GM19455 (cell line): ENCODE measurements at regions not wholly inside any gene's neighbourhood (a gene's known extent, or its start where the extent isn't known, plus 50 kb on each side); places are given as distances from the start of the nearest gene placed in this dataset.
"Not testable (repeated sequence)": the region's sequence is repeated elsewhere in the genome, so short reads cannot be mapped to it uniquely, and the experiment has no call there.

Experiments used
- ATAC-seq: cut with Tn5 transposase; IDR thresholded peaks from one replicate; pipeline ENCODE4 v1.9.1; 2021; ENCODE audit not compliant: unreplicated experiment

DNA sequence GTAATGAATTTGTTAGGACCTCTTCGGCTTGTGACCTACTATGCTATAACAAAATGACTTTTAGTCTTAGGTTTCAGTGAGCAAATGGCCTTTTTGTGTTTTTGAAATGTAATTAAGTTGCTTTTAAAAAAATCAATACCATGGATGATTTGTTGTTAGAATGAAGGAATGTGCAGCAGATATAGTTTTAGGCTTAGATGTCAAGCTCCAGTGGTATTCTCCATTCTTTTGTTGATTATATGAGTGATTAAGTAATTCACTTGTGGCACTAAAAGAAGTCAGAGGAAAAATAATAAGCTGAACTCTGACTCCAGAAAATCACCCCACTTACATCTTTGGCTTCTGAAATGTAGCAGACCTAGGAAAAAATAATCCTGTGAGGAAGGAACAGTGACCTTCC lies 474.1 kb upstream of the MIS18BP1 start:
- ATAC-seq: no peak

DNA sequence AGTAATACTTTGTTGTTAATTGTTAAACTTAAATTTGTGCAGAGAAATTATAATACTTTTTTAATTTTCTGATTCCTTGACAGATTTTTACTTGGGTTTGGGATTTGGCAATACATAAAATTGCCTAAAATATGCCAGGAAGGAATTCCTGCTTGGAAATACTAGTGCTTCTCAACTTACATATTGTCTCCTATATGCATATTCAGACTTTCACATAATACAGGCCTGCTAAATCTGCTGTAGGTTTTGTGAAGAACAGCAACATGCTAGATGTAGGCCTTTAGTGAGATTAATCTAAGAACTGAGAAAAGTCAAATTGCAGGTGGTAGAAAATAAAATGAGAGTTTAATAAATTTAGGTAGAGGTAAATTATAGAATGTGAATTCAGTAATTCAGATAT lies 468.5 kb upstream of the MIS18BP1 start:
- ATAC-seq: no peak

DNA sequence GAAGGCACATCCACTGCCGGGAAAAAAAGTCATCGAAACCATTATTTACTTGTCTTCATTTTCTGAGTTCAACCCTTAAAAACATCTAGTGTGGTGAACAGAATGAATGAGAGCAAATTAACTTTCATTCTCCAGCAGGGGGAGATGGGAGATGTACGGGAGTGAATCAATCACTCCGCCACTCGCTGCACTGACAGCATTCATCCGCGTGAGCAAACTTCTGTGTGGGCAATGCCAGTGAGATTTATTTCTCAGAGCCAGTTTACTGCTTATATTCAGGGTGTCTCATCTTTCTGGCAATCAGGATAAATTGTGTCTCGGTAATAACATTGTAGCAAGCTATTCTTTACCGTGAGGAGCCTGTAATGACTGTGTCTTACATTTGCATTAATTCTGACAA lies 463.6 kb upstream of the MIS18BP1 start:
- no peak for ATAC-seq

DNA sequence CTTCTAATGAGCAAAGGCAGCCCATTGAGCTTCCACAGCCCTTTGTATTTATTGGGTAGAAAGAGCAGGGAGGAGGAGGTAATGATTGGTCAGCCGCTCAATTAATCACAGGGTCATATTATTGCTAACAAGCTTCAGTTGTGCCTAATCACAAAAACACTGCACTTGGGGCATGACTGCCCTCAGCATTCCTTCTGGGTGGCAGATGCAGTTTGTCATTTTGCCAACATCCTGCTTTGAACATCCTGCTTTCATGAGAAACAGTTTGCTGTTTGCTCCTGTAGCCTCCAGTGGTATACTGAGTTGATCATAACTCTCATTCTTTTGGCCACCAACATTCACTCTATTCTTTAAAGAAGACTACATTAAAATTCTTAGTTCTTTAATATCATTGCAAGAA lies 462.9 kb upstream of the MIS18BP1 start:
- ATAC-seq: no peak

DNA sequence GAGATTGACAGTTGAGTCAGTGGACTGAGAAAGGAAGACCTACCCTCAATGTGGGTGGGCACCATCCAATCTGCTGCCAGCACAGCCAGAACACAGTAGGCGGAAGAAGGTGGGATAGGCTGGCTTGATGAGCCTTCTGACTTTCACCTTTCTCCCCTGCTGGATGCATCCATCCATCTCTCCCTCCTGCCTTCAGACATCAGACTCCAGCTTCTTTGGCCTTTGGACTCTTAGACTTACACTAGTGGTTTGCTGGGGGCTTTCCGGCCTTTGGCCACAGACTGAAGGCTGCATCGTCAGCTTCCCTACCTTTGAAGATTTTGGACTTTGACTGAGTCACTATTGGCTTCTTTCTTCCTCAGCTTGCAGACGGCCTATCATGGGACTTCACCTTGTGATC lies 456.5 kb upstream of the MIS18BP1 start:
- no peak for ATAC-seq

DNA sequence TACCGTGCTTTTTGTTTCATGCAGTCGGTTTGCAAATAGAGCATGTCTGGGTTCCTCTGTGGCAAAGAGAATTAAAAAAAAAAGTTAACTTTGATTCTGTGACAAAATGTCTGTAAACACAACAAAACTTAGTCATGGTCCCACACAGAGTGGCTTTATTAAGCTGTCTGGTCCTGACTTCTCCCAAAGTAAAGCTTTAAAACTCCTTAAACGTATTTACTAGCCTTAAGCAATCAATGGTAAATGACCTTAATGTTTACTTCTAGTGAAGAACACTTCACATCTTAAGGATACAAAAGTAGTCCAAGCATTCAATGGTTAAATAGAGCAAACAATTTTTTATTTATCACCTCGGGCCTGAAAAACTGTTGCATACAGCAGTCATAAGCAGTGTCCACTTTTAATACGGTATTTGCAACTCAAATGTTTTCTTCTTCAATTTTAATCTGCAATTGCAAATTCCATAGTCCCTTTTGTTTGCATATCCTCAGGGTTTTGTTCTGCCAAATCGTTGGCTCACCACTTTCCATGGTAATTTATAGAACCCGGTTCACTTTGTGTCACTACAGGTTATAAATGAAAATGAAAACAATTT lies 453.0 kb upstream of the MIS18BP1 start:
- no peak for ATAC-seq

DNA sequence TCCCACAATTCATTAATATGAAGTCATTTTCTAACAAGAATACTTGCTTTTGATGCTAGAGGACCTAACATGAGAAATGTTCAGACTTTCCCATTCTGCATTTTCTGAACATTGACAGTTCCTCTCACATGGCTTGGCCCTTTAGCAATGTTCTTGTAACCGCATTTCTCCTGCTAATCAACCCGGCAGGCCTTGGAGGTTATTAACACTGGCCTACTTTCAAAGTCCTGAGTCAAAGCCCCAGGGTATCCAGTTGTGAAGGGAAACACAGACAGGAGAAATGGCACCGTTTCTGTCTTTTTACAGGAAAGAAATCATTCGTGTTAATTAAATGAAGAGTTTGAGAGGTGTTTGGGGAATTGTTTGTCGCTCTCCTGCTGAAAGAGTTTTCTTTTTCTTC lies 446.5 kb upstream of the MIS18BP1 start:
- no peak for ATAC-seq

DNA sequence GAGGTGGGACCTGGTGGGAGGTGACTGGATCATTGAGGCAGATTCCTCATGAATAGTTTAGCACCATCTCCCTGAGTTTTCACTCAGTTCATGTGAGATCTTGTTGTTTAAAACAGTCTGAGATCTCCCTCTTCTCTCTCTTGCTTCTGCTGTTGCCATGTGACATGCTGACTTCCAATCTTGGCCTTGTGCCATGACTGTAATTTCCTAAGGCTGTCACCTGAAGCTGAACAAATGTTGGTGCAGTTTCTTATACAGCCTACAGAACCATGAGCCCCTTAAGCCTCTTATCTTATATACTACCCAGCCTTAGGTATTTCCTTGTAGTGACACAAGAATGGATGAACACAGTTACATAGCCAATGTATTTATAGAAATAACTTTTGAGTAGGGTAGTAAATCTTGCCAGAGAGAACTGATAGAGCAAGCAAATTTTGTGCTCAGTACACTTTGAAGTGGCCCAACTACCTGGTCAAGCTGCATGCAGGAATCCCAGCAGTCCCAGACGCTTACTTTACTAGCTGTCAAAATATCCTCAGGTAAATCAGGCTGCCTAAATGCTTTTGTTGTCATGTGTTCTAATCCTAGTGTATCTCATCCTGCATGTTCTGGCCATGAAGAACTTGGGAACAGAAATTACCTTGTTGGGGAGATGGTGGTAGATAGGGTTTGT lies 445.6 kb upstream of the MIS18BP1 start:
- no peak for ATAC-seq

DNA sequence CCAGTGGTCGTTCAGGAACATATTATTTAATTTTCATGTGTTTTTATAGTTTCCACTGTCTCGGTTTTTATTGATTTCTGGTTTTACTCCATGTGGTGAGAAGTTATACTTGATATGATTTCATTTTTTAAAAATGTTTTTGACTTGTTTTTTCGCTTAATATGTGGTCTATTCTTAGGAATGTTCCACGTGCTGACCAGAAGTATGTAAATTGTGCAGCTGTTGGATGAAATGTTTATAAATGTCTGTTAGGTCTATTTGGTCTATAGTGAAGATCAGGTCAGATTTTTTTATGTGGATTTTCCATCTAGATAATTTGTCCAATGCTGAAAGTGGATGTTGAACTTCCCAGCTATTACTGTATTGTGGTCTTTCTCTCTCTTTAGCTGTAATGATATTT lies 433.8 kb upstream of the MIS18BP1 start:
- ATAC-seq: no peak

DNA sequence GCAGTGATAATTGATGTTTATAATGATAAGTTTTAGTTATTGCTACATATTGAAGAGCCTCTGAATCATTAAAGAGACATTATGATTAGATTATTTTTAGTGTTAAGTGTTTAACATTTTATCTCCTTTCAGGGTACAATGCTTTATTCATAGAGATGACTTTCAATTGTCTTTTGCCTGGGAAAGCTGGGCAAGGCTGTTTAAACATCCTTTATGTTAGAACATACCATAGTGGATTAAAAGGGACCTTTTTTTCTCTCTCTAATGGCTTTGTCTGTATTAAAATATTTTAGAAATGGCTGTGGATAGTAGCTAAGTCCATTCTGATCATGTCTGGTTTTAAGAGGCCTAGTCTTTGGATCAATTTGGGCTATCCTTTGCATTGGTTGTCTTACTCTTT lies 427.5 kb upstream of the MIS18BP1 start:
- ATAC-seq: no peak

DNA sequence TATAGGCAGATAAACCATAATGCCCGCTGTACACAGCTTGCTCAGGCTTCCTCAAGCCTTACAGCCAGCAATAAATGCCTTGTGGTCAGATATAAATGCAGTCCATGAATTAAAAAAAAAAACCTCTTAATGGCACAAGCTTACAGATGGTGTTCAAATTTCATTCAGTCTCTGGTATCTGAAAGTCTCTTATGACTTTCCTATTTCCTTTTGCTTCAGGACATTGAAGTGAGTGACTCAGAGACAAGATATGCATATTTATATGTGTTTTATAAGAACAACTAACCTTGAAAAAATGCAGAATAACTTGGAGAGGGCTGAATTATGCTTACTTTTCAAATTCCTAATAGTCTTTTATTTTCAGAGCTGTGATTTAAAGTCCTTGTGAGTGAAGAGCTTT lies 426.9 kb upstream of the MIS18BP1 start:
- ATAC-seq: no peak

DNA sequence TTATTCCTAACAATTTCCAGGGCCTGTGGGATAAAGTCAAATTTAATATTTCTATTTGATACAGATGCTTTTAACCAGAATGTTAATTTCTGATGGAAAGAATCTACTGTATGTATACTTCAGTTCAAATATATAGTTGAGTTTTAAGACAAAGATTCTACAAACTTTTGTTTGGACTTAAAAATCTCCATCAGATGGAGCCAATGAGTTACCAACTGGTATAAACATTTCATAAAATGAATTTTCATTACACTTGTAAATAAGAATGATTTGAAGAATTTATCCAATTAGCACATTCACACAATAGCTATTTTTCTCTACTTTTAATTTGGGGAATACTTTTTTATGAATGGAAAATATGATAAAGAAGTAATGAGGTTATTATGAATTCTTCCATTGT lies 425.2 kb upstream of the MIS18BP1 start:
- no peak for ATAC-seq

DNA sequence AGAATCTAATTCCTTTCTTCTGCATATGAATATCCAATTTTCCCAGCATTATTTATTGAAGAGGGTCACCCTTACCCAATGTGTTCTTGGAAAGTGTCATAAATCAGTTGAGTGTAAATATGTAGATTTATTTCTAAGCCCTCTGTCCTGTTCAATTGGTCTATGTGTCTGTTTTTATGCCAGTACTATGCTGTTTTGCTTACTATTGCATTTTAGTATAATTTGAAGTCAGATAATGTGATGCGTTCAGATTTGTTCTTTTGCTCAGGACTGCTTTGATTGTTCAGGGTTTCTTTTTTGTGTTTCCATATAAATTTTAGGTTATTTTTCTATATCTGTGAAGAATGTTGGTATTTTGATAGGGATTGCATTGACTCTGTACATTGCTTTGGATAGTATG lies 420.4 kb upstream of the MIS18BP1 start:
- ATAC-seq: no peak

DNA sequence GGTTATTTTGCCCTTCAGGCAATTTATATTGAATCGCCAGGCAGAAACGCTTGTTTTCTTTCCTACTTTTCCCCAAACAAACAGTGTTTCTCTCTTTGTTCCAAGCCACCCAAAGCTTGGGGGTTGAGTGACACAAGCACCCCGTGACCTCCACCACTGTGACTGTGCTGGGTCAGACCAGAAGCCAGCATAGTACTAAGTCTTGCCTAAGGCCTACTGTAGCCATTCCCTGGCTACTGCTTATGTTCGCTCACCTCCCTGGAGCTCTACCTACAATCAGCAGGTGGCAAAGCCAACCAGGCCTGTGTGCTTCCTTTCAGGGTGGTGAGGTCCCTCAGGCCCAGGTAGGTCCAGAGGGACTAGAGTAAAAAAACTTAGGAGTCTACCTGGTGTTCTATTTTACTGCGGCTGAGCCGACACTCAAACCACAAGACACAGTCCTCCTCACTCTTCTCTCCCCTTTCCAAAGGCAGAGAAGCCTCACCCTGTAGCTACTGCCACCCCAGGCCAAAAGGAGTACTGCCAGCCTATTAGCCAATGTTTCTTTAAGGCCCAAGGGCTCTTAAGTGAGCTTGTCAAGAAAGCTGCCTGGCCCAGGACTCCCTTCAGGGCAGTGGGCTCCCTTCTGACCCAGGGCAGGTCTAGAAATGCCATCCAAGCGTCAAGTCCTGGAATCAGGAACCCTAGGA lies 411.8 kb upstream of the MIS18BP1 start:
- no peak for ATAC-seq

DNA sequence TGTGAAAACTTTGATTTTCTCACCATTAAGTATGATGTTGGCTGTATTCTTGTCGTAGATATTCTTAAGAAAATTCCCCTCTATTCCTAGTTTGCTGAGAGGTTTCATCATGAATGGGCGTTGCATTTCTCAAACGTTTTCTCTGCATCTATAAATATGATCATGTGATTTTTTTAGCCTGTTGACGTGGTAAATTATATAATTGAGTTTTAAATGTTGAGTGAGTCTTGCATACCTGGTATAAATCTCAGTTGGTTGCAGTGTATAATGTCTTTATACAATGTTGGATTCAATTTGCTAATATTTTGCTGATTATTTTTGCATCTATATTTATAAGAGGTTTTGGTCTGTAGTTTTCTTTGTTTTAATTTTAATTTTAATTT lies 405.9 kb upstream of the MIS18BP1 start:
- ATAC-seq: no peak

DNA sequence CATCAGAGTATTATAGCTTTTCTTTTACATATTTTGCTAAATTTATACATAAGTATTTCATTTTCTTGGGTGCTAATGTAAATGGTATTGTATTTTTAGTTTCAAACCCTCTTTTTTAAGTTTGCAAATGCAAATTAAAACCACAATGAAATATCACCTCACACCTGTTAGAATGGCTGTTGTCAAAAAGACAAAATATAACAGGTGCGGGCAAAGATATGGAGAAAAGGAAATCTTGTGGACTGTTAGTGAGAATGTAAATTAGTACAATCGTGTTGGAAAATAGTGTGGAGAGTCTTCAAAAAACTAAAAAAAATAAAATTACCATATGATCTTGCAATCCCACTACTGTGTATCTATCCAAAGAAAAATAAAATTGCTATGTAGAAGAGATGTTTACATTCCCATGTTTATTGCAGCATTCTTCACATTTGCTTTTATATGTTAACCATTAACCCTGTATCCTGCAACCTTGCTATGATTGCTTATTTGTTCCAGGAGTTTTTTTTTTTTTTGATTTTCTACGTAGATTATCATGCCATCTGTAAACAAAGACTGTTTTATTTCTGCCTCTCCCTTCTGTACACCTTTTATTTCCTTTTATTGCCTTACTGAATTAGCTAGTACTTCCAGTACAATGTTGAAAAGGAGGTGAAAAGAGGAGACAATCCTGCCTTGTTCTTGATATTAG lies 405.4 kb upstream of the MIS18BP1 start:
- ATAC-seq: no peak

DNA sequence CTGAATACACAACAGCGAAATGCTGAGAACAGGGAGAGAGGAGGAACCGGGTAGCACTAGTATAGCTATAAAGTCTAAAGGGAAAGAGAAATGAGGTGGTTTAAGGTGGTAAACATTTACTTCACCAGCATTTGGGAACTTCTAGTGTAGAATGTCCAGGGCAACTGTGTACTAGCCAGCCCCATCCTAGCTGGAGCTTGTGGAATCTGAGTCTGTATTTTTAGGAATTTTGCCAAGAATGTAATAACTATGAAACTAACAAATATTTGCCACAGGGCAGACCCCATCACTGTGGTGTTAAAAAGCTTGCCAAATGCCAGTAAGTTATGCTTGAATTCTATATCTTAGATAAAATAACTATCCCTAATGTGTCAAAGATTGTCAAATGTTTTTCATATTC lies 398.9 kb upstream of the MIS18BP1 start:
- ATAC-seq: no peak

DNA sequence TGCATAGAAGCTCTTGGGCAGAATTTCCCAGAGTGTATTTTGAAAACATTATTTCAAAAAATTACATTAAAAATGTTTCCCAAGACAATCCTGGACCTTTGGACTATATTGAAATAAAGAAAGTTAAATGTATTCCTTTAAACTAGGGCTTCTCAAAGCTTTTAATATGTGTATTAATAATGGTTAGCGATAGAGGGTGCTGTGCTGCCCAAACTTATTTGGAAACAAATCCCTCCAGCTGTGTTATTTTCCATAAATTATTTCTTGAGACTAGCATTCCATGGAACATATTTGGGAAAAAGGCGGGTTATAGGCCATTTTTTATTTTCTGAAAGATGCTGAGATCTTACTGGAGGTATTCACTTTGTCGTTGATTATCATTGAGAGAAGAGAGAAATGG lies 397.8 kb upstream of the MIS18BP1 start:
- ATAC-seq: no peak

DNA sequence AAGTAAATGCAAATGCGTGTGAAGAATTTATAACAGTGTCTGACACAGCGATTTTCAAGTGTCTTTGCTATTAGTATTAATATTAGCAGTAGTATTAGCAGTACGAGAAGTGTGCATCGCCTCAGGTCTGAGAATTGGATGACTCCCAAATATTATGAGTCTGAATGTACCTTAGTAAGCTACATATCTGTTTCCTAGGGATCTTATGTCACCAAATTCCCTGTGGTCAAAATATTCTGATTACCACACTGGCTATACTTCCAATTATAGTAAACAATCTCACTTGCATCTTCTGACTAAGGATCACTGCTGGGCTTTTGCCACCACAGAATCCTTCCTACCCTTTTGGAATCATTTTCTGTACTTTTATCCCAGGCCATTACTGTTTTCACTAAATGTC lies 396.0 kb upstream of the MIS18BP1 start:
- no peak for ATAC-seq

DNA sequence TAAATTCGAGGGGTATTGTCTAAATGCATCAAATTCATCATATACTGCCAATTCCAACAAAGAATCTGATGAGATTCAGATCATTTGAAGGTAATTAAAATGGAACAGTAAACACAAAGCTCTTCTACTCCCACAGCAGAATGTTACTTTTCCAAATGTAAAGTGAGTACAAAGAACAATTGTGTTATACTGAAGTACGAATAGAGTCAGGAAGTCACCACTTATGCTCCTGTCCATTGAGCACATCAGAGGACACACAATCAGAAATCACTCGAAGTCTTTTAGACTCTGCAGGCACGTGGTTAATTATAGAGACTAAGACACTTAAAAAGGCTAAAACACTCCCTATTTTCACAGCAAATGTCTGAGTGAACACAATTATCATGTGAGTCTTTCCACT lies 388.5 kb upstream of the MIS18BP1 start:
- no peak for ATAC-seq

DNA sequence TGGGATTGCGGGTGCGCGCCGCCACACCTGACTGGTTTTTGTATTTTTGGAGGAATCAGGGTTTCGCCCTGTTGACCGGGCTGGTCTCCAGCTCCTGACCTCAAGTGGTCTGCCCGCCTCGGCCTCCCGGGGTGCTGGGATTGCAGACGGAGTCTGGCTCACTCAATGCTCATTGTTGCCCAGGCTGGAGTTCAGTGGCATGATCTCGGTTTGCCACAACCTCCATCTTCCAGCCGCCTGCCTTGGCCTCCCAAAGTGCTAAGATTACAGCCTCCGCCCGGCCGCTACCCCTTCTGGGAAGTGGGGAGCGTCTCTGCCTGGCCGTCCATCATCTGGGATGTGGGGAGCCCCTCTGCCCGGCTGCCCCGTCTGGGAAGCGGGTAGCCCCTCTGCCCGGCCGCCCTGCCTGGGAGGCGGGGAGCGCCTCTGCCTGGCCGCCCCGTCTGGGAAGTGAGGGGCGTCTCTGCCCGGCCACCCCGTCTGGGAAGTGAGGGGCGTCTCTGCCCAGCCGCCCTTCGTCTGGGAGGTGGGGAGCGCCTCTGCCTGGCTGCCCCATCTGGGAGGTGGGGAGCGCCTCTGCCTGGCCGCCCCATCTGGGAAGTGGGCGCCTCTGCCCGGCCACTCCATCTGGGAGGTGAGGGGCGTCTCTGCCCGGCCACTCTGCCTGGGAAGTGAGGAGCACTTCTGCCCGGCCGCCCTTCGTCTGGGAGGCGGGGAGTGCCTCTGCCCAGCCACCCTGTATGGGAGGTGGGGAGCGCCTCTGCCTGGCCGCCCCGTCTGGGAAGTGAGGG lies 381.8 kb upstream of the MIS18BP1 start:
- ATAC-seq: not testable (repeated sequence)
